ENCODE measurements at regions not wholly inside any gene's neighbourhood (a gene's known extent, or its start where the extent isn't known, plus 50 kb on each side); places are given as distances from the start of the nearest gene placed in this dataset.

- TF ChIP-seq CTCF (IDR thresholded peaks at IDR 0.05) (no peak), POLR2AphosphoS5 (IDR thresholded peaks at IDR 0.05) (no peak), POLR2A (IDR thresholded peaks at IDR 0.05) (no peak), EP300 (IDR thresholded peaks at IDR 0.05) (no peak)
These were observed 773.2 kb downstream of the TBC1D22A start for GRCh38 chr22:47535681-47536080.
